Upper lobe of left lung (tissue), 4 donors: ENCODE measurements at regions not wholly inside any gene's neighbourhood (a gene's known extent, or its start where the extent isn't known, plus 50 kb on each side); places are given as distances from the start of the nearest gene placed in this dataset.

Experiments used
- POLR2A ChIP-seq, 4 donors: fragments of 450-650 bp; IDR thresholded peaks; one replicate each; pipeline ENCODE4 v1.5.1; 2016 to 2017; ENCODE audit warnings: antibody characterized with exemption in 4 of 4, mild to moderate bottlenecking in 2 of 4
- TF ChIP-seq, protein P1 (sequence below), 6 experiments: fragments of 450-650 bp in 4 of 6; fragments of 200-600 bp in 2 of 6; sonication (generic) in 2 of 6; IDR thresholded peaks; one replicate each; pipeline ENCODE4 v1.5.1; 2016 to 2019; ENCODE audit warnings: antibody characterized with exemption in 6 of 6

DNA sequence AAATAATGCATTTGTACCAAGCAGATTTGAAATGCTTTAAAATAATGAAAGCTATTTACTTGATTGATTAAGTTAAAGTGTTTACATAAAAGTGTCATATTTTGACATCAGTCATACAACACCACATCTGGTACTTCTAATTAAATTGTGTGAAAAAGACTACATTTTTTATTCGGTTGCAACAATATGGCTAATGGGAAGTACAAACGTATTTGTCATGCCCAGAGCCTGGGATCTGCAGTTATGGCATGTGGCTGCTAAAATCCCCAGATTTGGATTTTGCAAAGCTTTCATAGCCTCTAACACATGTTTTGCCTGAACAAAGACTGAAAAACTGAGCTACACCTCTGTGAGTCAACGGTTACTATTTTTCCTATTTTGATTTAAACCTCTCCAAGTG, 66.6 kb downstream of the LLPH start:
- TF ChIP-seq, protein P1, sequence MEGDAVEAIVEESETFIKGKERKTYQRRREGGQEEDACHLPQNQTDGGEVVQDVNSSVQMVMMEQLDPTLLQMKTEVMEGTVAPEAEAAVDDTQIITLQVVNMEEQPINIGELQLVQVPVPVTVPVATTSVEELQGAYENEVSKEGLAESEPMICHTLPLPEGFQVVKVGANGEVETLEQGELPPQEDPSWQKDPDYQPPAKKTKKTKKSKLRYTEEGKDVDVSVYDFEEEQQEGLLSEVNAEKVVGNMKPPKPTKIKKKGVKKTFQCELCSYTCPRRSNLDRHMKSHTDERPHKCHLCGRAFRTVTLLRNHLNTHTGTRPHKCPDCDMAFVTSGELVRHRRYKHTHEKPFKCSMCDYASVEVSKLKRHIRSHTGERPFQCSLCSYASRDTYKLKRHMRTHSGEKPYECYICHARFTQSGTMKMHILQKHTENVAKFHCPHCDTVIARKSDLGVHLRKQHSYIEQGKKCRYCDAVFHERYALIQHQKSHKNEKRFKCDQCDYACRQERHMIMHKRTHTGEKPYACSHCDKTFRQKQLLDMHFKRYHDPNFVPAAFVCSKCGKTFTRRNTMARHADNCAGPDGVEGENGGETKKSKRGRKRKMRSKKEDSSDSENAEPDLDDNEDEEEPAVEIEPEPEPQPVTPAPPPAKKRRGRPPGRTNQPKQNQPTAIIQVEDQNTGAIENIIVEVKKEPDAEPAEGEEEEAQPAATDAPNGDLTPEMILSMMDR (IDR thresholded peaks at IDR 0.05), result no peak
- TF ChIP-seq POLR2A (IDR thresholded peaks at IDR 0.05), result no peak
